GM23338 (cell line): ENCODE measurements at regions not wholly inside any gene's neighbourhood (a gene's known extent, or its start where the extent isn't known, plus 50 kb on each side); places are given as distances from the start of the nearest gene placed in this dataset.

Experiments
- ATAC-seq: fragments of 200-7000 bp; cut with Tn5 transposase; 3 replicates; pipeline ENCODE4 v1.9.1; 2020
- DNase-seq: peaks from one replicate; pipeline ENCODE4 v3.0.0-alpha.2; 2015; ENCODE audit warnings: low spot score
- H2AFZ ChIP-seq: fragments of 200-600 bp; sonication (generic); 2 replicates; pipeline ENCODE4 v1.8.0; 2016; ENCODE audit warnings: antibody characterized with exemption, mild to moderate bottlenecking, moderate library complexity
- H3F3A ChIP-seq: fragments of 200-600 bp; sonication (generic); replicated peaks from 2 replicates; pipeline ENCODE4 v1.8.0; 2017; ENCODE audit warnings: antibody characterized with exemption, mixed run types, low read depth
- H3K27ac ChIP-seq: fragments of 200-600 bp; sonication (generic); 2 replicates; pipeline ENCODE4 v1.6.1; 2016; ENCODE audit warnings: low read depth
- H3K27me3 ChIP-seq: fragments of 200-600 bp; sonication (generic); 2 replicates; pipeline ENCODE4 v1.8.0; 2016; ENCODE audit warnings: mild to moderate bottlenecking, mixed run types, moderate library complexity; ENCODE audit not compliant: insufficient read depth
- H3K36me3 ChIP-seq: fragments of 200-600 bp; sonication (generic); 2 replicates; pipeline ENCODE4 v1.8.0; 2016; ENCODE audit warnings: mild to moderate bottlenecking; ENCODE audit not compliant: insufficient read depth
- H3K4me1 ChIP-seq: fragments of 200-600 bp; sonication (generic); 2 replicates; pipeline ENCODE4 v1.8.0; 2016; ENCODE audit warnings: mild to moderate bottlenecking, moderate library complexity; ENCODE audit not compliant: insufficient read depth
- H3K4me2 ChIP-seq: fragments of 200-600 bp; sonication (generic); 2 replicates; pipeline ENCODE4 v1.7.1; 2017; ENCODE audit warnings: mixed run types
- H3K4me3 ChIP-seq: fragments of 200-600 bp; sonication (generic); 2 replicates; pipeline ENCODE4 v1.6.1; 2016; ENCODE audit warnings: mixed run types
- H3K79me2 ChIP-seq: fragments of 200-600 bp; sonication (generic); replicated peaks from 2 replicates; pipeline ENCODE4 v1.8.0; 2017; ENCODE audit warnings: mild to moderate bottlenecking; ENCODE audit not compliant: insufficient read depth
- H3K9me2 ChIP-seq: fragments of 200-600 bp; sonication (generic); 2 replicates; pipeline ENCODE4 v1.8.0; 2017; ENCODE audit not compliant: insufficient read depth
- H4K20me1 ChIP-seq: fragments of 200-600 bp; sonication (generic); replicated peaks from 2 replicates; pipeline ENCODE4 v1.8.0; 2017; ENCODE audit warnings: mild to moderate bottlenecking; ENCODE audit not compliant: insufficient read depth
- H3K27ac Mint-ChIP-seq: 2 replicates; pipeline ENCODE4 v1.8.0; 2020; ENCODE audit warnings: inconsistent platforms, mild to moderate bottlenecking, moderate library complexity, mixed read lengths
- H3K27me3 Mint-ChIP-seq: 3 replicates; pipeline ENCODE4 v1.8.0; 2022; ENCODE audit warnings: low read depth, mild to moderate bottlenecking, moderate library complexity, mixed read lengths, inconsistent platforms; ENCODE audit not compliant: insufficient read depth, poor library complexity
- H3K36me3 Mint-ChIP-seq: 3 replicates; pipeline ENCODE4 v1.8.0; 2021; ENCODE audit warnings: low read depth, mild to moderate bottlenecking, inconsistent platforms, moderate library complexity, mixed read lengths
- H3K4me1 Mint-ChIP-seq: 3 replicates; pipeline ENCODE4 v1.8.0; 2020; ENCODE audit warnings: mild to moderate bottlenecking, inconsistent platforms, mixed read lengths
- H3K4me3 Mint-ChIP-seq: 3 replicates; pipeline ENCODE4 v1.8.0; 2021; ENCODE audit warnings: moderate library complexity, mild to moderate bottlenecking, inconsistent platforms, mixed read lengths
- H3K9me3 Mint-ChIP-seq: 3 replicates; pipeline ENCODE4 v1.8.0; 2020; ENCODE audit warnings: moderate library complexity, mild to moderate bottlenecking, inconsistent platforms, mixed read lengths
- CREB1 ChIP-seq: fragments of 250-450 bp; sonication (Bioruptor Pico); IDR thresholded peaks from 2 replicates; pipeline ENCODE4 v1.5.0; 2020; ENCODE audit warnings: low read depth, mild to moderate bottlenecking, moderate library complexity
- EZH2 ChIP-seq: fragments of 200-600 bp; sonication (generic); IDR thresholded peaks from one replicate; pipeline ENCODE4 v1.8.0; 2017; ENCODE audit warnings: antibody characterized with exemption, mild to moderate bottlenecking, low read depth; ENCODE audit not compliant: unreplicated experiment
- EZH2phosphoT487 ChIP-seq: fragments of 200-600 bp; sonication (generic); IDR thresholded peaks from one replicate; pipeline ENCODE4 v1.8.1; 2018; ENCODE audit warnings: antibody characterized with exemption; ENCODE audit not compliant: unreplicated experiment
- JUNB ChIP-seq: IDR thresholded peaks from one replicate; pipeline ENCODE4 v1.6.1; 2016; ENCODE audit warnings: antibody characterized with exemption; ENCODE audit not compliant: unreplicated experiment
- NANOG ChIP-seq: IDR thresholded peaks from 2 replicates; pipeline ENCODE4 v1.6.1; 2016; ENCODE audit warnings: antibody characterized with exemption, borderline replicate concordance
- STAT1 ChIP-seq: IDR thresholded peaks from one replicate; pipeline ENCODE4 v1.6.1; 2016; ENCODE audit warnings: antibody characterized with exemption; ENCODE audit not compliant: unreplicated experiment
- ZNF114 ChIP-seq: fragments of 250-450 bp; sonication (Bioruptor Pico); IDR thresholded peaks from 2 replicates; pipeline ENCODE4 v1.5.0; 2020; ENCODE audit warnings: mild to moderate bottlenecking, moderate library complexity
- ZNF331 ChIP-seq: fragments of 250-450 bp; sonication (Bioruptor Pico); IDR thresholded peaks from 2 replicates; pipeline ENCODE4 v1.5.0; 2020; ENCODE audit warnings: low read depth, mild to moderate bottlenecking, moderate library complexity
- TF ChIP-seq, protein P1 (sequence below), 2 experiments: fragments of 200-600 bp in 1 of 2; sonication (generic) in 1 of 2; conservative IDR thresholded peaks; 2 replicates each; pipeline versions ENCODE4 v1.5.1 to v1.6.1; 2016 to 2017; ENCODE audit warnings: antibody characterized with exemption in 2 of 2, low read depth in 2 of 2, mild to moderate bottlenecking in 2 of 2, moderate library complexity in 1 of 2
- TF ChIP-seq, protein P2 (sequence below): IDR thresholded peaks from one replicate; pipeline ENCODE4 v1.6.1; 2018; ENCODE audit warnings: antibody characterized with exemption; ENCODE audit not compliant: unreplicated experiment
- TF ChIP-seq, protein P3 (sequence below): fragments of 250-450 bp; sonication (Bioruptor Pico); IDR thresholded peaks from 2 replicates; pipeline ENCODE4 v1.5.0; 2020; ENCODE audit warnings: mild to moderate bottlenecking, moderate library complexity
- TF ChIP-seq, protein P4 (sequence below): IDR thresholded peaks from 2 replicates; pipeline ENCODE4 v1.6.1; 2016; ENCODE audit warnings: antibody characterized with exemption

DNA sequence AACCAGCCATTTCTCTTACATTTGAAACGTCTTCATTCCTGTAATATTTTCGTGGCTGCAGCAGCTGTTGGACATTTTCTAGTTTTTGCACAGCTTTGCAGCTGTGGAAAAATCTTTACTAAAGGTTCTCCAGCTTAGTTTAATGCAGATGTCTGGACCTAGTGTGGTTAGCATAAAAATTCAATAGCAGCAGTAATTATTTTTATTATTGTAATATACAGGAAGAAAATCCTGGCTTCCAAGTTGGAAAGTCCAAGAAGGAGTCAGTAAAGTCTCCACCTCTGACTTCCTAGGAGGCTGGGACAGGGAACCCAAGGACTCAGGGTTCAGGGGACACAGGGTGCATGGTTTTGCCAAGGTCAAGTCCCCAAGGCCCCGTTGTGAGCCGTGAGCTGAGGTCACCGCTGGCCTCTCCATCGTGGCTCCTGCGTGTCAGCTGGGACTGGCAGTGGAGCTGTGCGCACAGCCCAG is 230.6 kb downstream of the FNDC1 start:
- no peaks in the 10 kb centered on the region for H3K79me2 ChIP-seq
- no peak overlapping the region for H3K4me3 ChIP-seq
- H3K9me2 ChIP-seq: no peaks in the 10 kb centered on the region
- Mint-ChIP-seq H3K9me3 (peaks cover 6% of the 10 kb centered on the region; the same call in 2 of the 3 replicates), H3K4me1 (no peaks in the 10 kb centered on the region), H3K27me3 (peaks cover 4% of the 10 kb centered on the region), H3K27ac (no peak overlapping the region), H3K36me3 (no peaks in the 10 kb centered on the region), H3K4me3 (no peak overlapping the region)
- no peaks in the 10 kb centered on the region for H3K27me3 ChIP-seq
- TF ChIP-seq ZNF331 (CRISPR knock-in tag) (no peak), STAT1 (no peak), EZH2phosphoT487 (no peak), NANOG (no peak), EZH2 (no peak), JUNB (no peak), ZNF114 (CRISPR knock-in tag) (no peak), CREB1 (CRISPR knock-in tag) (no peak)
- TF ChIP-seq, protein P1, sequence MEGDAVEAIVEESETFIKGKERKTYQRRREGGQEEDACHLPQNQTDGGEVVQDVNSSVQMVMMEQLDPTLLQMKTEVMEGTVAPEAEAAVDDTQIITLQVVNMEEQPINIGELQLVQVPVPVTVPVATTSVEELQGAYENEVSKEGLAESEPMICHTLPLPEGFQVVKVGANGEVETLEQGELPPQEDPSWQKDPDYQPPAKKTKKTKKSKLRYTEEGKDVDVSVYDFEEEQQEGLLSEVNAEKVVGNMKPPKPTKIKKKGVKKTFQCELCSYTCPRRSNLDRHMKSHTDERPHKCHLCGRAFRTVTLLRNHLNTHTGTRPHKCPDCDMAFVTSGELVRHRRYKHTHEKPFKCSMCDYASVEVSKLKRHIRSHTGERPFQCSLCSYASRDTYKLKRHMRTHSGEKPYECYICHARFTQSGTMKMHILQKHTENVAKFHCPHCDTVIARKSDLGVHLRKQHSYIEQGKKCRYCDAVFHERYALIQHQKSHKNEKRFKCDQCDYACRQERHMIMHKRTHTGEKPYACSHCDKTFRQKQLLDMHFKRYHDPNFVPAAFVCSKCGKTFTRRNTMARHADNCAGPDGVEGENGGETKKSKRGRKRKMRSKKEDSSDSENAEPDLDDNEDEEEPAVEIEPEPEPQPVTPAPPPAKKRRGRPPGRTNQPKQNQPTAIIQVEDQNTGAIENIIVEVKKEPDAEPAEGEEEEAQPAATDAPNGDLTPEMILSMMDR (conservative IDR thresholded peaks at IDR 0.05; ENCODE audit: low read depth in 2 of 2): no peak
- TF ChIP-seq, protein P2, sequence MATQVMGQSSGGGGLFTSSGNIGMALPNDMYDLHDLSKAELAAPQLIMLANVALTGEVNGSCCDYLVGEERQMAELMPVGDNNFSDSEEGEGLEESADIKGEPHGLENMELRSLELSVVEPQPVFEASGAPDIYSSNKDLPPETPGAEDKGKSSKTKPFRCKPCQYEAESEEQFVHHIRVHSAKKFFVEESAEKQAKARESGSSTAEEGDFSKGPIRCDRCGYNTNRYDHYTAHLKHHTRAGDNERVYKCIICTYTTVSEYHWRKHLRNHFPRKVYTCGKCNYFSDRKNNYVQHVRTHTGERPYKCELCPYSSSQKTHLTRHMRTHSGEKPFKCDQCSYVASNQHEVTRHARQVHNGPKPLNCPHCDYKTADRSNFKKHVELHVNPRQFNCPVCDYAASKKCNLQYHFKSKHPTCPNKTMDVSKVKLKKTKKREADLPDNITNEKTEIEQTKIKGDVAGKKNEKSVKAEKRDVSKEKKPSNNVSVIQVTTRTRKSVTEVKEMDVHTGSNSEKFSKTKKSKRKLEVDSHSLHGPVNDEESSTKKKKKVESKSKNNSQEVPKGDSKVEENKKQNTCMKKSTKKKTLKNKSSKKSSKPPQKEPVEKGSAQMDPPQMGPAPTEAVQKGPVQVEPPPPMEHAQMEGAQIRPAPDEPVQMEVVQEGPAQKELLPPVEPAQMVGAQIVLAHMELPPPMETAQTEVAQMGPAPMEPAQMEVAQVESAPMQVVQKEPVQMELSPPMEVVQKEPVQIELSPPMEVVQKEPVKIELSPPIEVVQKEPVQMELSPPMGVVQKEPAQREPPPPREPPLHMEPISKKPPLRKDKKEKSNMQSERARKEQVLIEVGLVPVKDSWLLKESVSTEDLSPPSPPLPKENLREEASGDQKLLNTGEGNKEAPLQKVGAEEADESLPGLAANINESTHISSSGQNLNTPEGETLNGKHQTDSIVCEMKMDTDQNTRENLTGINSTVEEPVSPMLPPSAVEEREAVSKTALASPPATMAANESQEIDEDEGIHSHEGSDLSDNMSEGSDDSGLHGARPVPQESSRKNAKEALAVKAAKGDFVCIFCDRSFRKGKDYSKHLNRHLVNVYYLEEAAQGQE: no peak
- TF ChIP-seq, protein P3, sequence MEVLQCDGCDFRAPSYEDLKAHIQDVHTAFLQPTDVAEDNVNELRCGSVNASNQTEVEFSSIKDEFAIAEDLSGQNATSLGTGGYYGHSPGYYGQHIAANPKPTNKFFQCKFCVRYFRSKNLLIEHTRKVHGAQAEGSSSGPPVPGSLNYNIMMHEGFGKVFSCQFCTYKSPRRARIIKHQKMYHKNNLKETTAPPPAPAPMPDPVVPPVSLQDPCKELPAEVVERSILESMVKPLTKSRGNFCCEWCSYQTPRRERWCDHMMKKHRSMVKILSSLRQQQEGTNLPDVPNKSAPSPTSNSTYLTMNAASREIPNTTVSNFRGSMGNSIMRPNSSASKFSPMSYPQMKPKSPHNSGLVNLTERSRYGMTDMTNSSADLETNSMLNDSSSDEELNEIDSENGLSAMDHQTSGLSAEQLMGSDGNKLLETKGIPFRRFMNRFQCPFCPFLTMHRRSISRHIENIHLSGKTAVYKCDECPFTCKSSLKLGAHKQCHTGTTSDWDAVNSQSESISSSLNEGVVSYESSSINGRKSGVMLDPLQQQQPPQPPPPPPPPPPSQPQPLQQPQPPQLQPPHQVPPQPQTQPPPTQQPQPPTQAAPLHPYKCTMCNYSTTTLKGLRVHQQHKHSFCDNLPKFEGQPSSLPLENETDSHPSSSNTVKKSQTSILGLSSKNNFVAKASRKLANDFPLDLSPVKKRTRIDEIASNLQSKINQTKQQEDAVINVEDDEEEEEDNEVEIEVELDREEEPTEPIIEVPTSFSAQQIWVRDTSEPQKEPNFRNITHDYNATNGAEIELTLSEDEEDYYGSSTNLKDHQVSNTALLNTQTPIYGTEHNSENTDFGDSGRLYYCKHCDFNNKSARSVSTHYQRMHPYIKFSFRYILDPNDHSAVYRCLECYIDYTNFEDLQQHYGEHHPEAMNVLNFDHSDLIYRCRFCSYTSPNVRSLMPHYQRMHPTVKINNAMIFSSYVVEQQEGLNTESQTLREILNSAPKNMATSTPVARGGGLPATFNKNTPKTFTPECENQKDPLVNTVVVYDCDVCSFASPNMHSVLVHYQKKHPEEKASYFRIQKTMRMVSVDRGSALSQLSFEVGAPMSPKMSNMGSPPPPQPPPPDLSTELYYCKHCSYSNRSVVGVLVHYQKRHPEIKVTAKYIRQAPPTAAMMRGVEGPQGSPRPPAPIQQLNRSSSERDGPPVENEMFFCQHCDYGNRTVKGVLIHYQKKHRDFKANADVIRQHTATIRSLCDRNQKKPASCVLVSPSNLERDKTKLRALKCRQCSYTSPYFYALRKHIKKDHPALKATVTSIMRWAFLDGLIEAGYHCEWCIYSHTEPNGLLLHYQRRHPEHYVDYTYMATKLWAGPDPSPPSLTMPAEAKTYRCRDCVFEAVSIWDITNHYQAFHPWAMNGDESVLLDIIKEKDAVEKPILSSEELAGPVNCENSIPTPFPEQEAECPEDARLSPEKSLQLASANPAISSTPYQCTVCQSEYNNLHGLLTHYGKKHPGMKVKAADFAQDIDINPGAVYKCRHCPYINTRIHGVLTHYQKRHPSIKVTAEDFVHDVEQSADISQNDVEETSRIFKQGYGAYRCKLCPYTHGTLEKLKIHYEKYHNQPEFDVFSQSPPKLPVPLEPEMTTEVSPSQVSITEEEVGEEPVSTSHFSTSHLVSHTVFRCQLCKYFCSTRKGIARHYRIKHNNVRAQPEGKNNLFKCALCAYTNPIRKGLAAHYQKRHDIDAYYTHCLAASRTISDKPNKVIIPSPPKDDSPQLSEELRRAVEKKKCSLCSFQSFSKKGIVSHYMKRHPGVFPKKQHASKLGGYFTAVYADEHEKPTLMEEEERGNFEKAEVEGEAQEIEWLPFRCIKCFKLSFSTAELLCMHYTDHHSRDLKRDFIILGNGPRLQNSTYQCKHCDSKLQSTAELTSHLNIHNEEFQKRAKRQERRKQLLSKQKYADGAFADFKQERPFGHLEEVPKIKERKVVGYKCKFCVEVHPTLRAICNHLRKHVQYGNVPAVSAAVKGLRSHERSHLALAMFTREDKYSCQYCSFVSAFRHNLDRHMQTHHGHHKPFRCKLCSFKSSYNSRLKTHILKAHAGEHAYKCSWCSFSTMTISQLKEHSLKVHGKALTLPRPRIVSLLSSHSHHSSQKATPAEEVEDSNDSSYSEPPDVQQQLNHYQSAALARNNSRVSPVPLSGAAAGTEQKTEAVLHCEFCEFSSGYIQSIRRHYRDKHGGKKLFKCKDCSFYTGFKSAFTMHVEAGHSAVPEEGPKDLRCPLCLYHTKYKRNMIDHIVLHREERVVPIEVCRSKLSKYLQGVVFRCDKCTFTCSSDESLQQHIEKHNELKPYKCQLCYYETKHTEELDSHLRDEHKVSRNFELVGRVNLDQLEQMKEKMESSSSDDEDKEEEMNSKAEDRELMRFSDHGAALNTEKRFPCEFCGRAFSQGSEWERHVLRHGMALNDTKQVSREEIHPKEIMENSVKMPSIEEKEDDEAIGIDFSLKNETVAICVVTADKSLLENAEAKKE (CRISPR knock-in tag): no peak
- TF ChIP-seq, protein P4, sequence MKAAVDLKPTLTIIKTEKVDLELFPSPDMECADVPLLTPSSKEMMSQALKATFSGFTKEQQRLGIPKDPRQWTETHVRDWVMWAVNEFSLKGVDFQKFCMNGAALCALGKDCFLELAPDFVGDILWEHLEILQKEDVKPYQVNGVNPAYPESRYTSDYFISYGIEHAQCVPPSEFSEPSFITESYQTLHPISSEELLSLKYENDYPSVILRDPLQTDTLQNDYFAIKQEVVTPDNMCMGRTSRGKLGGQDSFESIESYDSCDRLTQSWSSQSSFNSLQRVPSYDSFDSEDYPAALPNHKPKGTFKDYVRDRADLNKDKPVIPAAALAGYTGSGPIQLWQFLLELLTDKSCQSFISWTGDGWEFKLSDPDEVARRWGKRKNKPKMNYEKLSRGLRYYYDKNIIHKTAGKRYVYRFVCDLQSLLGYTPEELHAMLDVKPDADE: no peak
- H3K4me1 ChIP-seq: no peaks in the 10 kb centered on the region
- no peak overlapping the region for H2AFZ ChIP-seq
- no peak for DNase-seq
- no peak for ATAC-seq
- H3K27ac ChIP-seq: no peak overlapping the region
- no peaks in the 10 kb centered on the region for H3K36me3 ChIP-seq
- no peaks in the 10 kb centered on the region for H4K20me1 ChIP-seq
- H3F3A ChIP-seq: no peaks in the 10 kb centered on the region
- no peak overlapping the region for H3K4me2 ChIP-seq
